SK-N-SH (cell line): ENCODE measurements at regions not wholly inside any gene's neighbourhood (a gene's known extent, or its start where the extent isn't known, plus 50 kb on each side); places are given as distances from the start of the nearest gene placed in this dataset.

ENCODE experiments used
- CTCF ChIA-PET: fragments of 300-600, 350-600 bp; formaldehyde crosslinking; extraction: SDS; loops from one replicate; lab custom pipeline; 2021; lab: Yijun Ruan, JAX
- POLR2A ChIA-PET: fragments of 350-600 bp; sonication (Branson Sonifier 250); formaldehyde crosslinking; extraction: SDS; loops from one replicate; lab custom pipeline; 2020; ENCODE audit warnings: antibody characterized with exemption, inconsistent platforms; lab: Yijun Ruan, JAX
- DNase-seq: peaks from one replicate; pipeline ENCODE4 v3.0.0; 2012
- H2AFZ ChIP-seq: fragments of 200-600 bp; sonication (generic); 2 replicates; pipeline ENCODE4 v1.8.1; 2016; ENCODE audit warnings: antibody characterized with exemption, mild to moderate bottlenecking, low read depth
- H3F3A ChIP-seq: fragments of 200-600 bp; sonication (generic); replicated peaks from 2 replicates; pipeline ENCODE3; 2016; ENCODE audit warnings: antibody characterized with exemption, mild to moderate bottlenecking; ENCODE audit not compliant: insufficient read depth
- H3K27ac ChIP-seq, 2 experiments: fragments of 200-500 bp in 1 of 2; fragments of 200-600 bp in 1 of 2; sonication (Bioruptor generic) in 1 of 2; sonication (generic), shearing (Covaris generic) in 1 of 2; 2 replicates each; pipeline versions ENCODE4 v1.5.1 to v1.6.1; 2014 to 2016; ENCODE audit warnings: low read depth in 2 of 2, inconsistent platforms in 1 of 2, low read length in 1 of 2, mild to moderate bottlenecking in 1 of 2, mixed read lengths in 1 of 2
- H3K27me3 ChIP-seq: fragments of 200-600 bp; sonication (generic), shearing (Covaris generic); 2 replicates; pipeline ENCODE4 v1.6.1; 2016; ENCODE audit warnings: mixed run types; ENCODE audit not compliant: insufficient read depth
- H3K36me3 ChIP-seq, 2 experiments: fragments of 200-500 bp in 1 of 2; fragments of 200-600 bp in 1 of 2; sonication (Bioruptor generic) in 1 of 2; sonication (generic) in 1 of 2; replicated peaks in 1 of 2; 2 replicates each; pipeline versions ENCODE3 to v1.5.1; 2014 to 2016; ENCODE audit warnings: low read length in 1 of 2, mild to moderate bottlenecking in 1 of 2; ENCODE audit not compliant: insufficient read depth in 2 of 2, control insufficient read depth in 1 of 2
- H3K4me1 ChIP-seq, 2 experiments: fragments of 200-500 bp in 1 of 2; fragments of 200-600 bp in 1 of 2; sonication (Bioruptor generic) in 1 of 2; sonication (generic), shearing (Covaris generic) in 1 of 2; 2 replicates each; pipeline versions ENCODE4 v1.5.1 to v1.6.1; 2014 to 2016; ENCODE audit warnings: low read depth in 1 of 2, low read length in 1 of 2, mixed run types in 1 of 2; ENCODE audit not compliant: insufficient read depth in 2 of 2, control insufficient read depth in 1 of 2
- H3K4me2 ChIP-seq: fragments of 200-600 bp; sonication (generic), shearing (Covaris generic); 2 replicates; pipeline ENCODE4 v1.6.1; 2017; ENCODE audit warnings: mixed run types
- H3K4me3 ChIP-seq, 2 experiments: fragments of 200-500 bp in 1 of 2; fragments of 200-600 bp in 1 of 2; sonication (Bioruptor generic) in 1 of 2; sonication (generic), shearing (Covaris generic) in 1 of 2; 2 replicates each; pipeline versions ENCODE4 v1.5.1 to v1.8.1; 2014 to 2016; ENCODE audit warnings: low read depth in 2 of 2, inconsistent platforms in 1 of 2, low read length in 1 of 2, mild to moderate bottlenecking in 1 of 2, mixed read lengths in 1 of 2, moderate library complexity in 1 of 2
- H3K79me2 ChIP-seq: fragments of 200-600 bp; sonication (generic); 2 replicates; pipeline ENCODE4 v1.8.1; 2017; ENCODE audit warnings: mild to moderate bottlenecking; ENCODE audit not compliant: insufficient read depth
- H3K9ac ChIP-seq: fragments of 200-600 bp; sonication (generic); 2 replicates; pipeline ENCODE4 v1.6.1; 2017; ENCODE audit warnings: mixed run types
- H3K9me2 ChIP-seq: fragments of 200-600 bp; sonication (generic); 2 replicates; pipeline ENCODE4 v1.6.1; 2017; ENCODE audit warnings: mixed run types
- H3K9me3 ChIP-seq: fragments of 200-600 bp; sonication (generic); 2 replicates; pipeline ENCODE4 v1.6.1; 2017; ENCODE audit warnings: mixed run types, mild to moderate bottlenecking, moderate library complexity
- H4K20me1 ChIP-seq: fragments of 200-600 bp; sonication (generic); 2 replicates; pipeline ENCODE4 v1.6.1; 2017; ENCODE audit warnings: mild to moderate bottlenecking, mixed run types; ENCODE audit not compliant: insufficient read depth
- CHD2 ChIP-seq: fragments of 150-350 bp; IDR thresholded peaks from 2 replicates; pipeline ENCODE4 v1.6.1; 2018; ENCODE audit warnings: low read length; ENCODE audit not compliant: partially characterized antibody
- FOSL2 ChIP-seq: IDR thresholded peaks from 2 replicates; pipeline ENCODE4 v1.4.0; 2012; ENCODE audit warnings: low read depth, mild to moderate bottlenecking, moderate library complexity, borderline replicate concordance
- FOXM1 ChIP-seq: IDR thresholded peaks from 2 replicates; pipeline ENCODE4 v1.4.0; 2012; ENCODE audit warnings: low read depth, mild to moderate bottlenecking
- JUND ChIP-seq: IDR thresholded peaks from 2 replicates; pipeline ENCODE4 v1.4.0; 2012
- MEF2A ChIP-seq: IDR thresholded peaks from 2 replicates; pipeline ENCODE4 v1.4.0; 2012; ENCODE audit warnings: low read depth, borderline replicate concordance
- NRF1 ChIP-seq: IDR thresholded peaks from 2 replicates; pipeline ENCODE4 v1.6.1; 2012; ENCODE audit warnings: low read depth, mild to moderate bottlenecking, low read length
- POLR2AphosphoS5 ChIP-seq: IDR thresholded peaks from 2 replicates; pipeline ENCODE4 v1.6.1; 2012; ENCODE audit warnings: low read depth, low read length
- WGBS: methylation state at CpG from one replicate; pipeline ENCODE4 v1.1.6; 2017; ENCODE audit warnings: low lambda C conversion rate; 5-methylcytosine and 5-hydroxymethylcytosine counted together
- TF ChIP-seq, protein P1 (sequence below): fragments of 200-600 bp; sonication (generic); IDR thresholded peaks from 2 replicates; pipeline ENCODE4 v1.6.1; 2017; ENCODE audit warnings: antibody characterized with exemption, mild to moderate bottlenecking, moderate library complexity
- TF ChIP-seq, protein P2 (sequence below): IDR thresholded peaks from 2 replicates; pipeline ENCODE4 v1.4.0; 2012; ENCODE audit warnings: low read depth, borderline replicate concordance
- TF ChIP-seq, protein P3 (sequence below): IDR thresholded peaks from 2 replicates; pipeline ENCODE4; 2012
- TF ChIP-seq, protein P4 (sequence below): fragments of 150-350 bp; IDR thresholded peaks from 2 replicates; pipeline ENCODE4 v1.6.1; 2017; ENCODE audit warnings: antibody characterized with exemption, low read length, low read depth, borderline replicate concordance
- TF ChIP-seq, protein P5 (sequence below): fragments of 150-350 bp; IDR thresholded peaks from 2 replicates; pipeline ENCODE4 v1.6.1; 2016; ENCODE audit warnings: mild to moderate bottlenecking, low read depth, low read length

DNA sequence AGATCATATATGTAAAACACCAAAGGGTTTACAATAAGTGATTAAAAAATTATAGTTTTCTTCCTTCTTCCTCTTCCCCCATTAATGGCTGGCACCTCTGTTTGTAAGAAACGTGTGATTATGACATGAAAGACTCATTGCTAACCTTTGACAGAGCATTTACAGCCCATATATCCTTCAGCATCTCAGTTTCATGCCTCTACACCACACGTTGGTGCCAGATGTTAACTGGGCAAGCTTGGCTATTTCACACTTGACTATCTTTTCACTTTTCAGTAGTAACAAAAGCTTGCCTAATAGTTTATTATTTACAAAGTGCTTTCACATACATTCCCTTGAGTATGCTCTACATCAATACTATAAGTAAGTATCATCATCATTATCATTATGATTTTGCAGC, 65.3 kb upstream of the C1QTNF7 start:
- POLR2A ChIA-PET: no interaction called here

More for the DNA sequence above, 65.3 kb upstream of the C1QTNF7 start:
- Histone ChIP-seq H3K36me3 (no peaks in the 10 kb centered on the region), H3K27me3 (no peaks in the 10 kb centered on the region), H3K9ac (no peak overlapping the region), H4K20me1 (no peaks in the 10 kb centered on the region), H3K79me2 (no peaks in the 10 kb centered on the region), H3K9me3 (no peaks in the 10 kb centered on the region), H3K4me3 (no peak overlapping the region), H3K4me1 (peaks cover 12% of the 10 kb centered on the region in 2 experiments; a peak in 3 of 4 replicates), H3K9me2 (no peaks in the 10 kb centered on the region), H3F3A (no peaks in the 10 kb centered on the region), H3K27ac (peak overlapping the region in 1 of 2 experiments; percentile 80; a peak in 2 of 4 replicates), H2AFZ (no peak overlapping the region), H3K4me2 (no peak overlapping the region)
- DNase-seq: no peak
- WGBS: 45% methylated on average over 2 of the region's 2 CpGs
- CTCF ChIA-PET: interaction anchor here (0.6 to 1.8 kb wide), 8 partner anchors 9 to 1433 kb away, joined by 3 to 7 read pairs (median 3); no protein-coding TSS in a partner anchor
- TF ChIP-seq CHD2 (no peak), POLR2AphosphoS5 (no peak), MEF2A (no peak), FOXM1 (no peak), NRF1 (no peak), JUND (no peak), FOSL2 (no peak)
- TF ChIP-seq, protein P1, sequence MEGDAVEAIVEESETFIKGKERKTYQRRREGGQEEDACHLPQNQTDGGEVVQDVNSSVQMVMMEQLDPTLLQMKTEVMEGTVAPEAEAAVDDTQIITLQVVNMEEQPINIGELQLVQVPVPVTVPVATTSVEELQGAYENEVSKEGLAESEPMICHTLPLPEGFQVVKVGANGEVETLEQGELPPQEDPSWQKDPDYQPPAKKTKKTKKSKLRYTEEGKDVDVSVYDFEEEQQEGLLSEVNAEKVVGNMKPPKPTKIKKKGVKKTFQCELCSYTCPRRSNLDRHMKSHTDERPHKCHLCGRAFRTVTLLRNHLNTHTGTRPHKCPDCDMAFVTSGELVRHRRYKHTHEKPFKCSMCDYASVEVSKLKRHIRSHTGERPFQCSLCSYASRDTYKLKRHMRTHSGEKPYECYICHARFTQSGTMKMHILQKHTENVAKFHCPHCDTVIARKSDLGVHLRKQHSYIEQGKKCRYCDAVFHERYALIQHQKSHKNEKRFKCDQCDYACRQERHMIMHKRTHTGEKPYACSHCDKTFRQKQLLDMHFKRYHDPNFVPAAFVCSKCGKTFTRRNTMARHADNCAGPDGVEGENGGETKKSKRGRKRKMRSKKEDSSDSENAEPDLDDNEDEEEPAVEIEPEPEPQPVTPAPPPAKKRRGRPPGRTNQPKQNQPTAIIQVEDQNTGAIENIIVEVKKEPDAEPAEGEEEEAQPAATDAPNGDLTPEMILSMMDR: no peak
- TF ChIP-seq, protein P2, sequence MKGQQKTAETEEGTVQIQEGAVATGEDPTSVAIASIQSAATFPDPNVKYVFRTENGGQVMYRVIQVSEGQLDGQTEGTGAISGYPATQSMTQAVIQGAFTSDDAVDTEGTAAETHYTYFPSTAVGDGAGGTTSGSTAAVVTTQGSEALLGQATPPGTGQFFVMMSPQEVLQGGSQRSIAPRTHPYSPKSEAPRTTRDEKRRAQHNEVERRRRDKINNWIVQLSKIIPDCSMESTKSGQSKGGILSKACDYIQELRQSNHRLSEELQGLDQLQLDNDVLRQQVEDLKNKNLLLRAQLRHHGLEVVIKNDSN: no peak
- TF ChIP-seq, protein P3, sequence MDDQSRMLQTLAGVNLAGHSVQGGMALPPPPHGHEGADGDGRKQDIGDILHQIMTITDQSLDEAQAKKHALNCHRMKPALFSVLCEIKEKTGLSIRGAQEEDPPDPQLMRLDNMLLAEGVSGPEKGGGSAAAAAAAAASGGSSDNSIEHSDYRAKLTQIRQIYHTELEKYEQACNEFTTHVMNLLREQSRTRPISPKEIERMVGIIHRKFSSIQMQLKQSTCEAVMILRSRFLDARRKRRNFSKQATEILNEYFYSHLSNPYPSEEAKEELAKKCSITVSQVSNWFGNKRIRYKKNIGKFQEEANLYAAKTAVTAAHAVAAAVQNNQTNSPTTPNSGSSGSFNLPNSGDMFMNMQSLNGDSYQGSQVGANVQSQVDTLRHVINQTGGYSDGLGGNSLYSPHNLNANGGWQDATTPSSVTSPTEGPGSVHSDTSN: no peak
- TF ChIP-seq, protein P4, sequence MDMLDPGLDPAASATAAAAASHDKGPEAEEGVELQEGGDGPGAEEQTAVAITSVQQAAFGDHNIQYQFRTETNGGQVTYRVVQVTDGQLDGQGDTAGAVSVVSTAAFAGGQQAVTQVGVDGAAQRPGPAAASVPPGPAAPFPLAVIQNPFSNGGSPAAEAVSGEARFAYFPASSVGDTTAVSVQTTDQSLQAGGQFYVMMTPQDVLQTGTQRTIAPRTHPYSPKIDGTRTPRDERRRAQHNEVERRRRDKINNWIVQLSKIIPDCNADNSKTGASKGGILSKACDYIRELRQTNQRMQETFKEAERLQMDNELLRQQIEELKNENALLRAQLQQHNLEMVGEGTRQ: no peak
- TF ChIP-seq, protein P5, sequence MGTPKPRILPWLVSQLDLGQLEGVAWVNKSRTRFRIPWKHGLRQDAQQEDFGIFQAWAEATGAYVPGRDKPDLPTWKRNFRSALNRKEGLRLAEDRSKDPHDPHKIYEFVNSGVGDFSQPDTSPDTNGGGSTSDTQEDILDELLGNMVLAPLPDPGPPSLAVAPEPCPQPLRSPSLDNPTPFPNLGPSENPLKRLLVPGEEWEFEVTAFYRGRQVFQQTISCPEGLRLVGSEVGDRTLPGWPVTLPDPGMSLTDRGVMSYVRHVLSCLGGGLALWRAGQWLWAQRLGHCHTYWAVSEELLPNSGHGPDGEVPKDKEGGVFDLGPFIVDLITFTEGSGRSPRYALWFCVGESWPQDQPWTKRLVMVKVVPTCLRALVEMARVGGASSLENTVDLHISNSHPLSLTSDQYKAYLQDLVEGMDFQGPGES: no peak
